GM23338 (cell line): ENCODE measurements at regions not wholly inside any gene's neighbourhood (a gene's known extent, or its start where the extent isn't known, plus 50 kb on each side); places are given as distances from the start of the nearest gene placed in this dataset.

ENCODE experiments used
- ATAC-seq: fragments of 200-7000 bp; cut with Tn5 transposase; 3 replicates; pipeline ENCODE4 v1.9.1; 2020
- DNase-seq: peaks from one replicate; pipeline ENCODE4 v3.0.0-alpha.2; 2015; ENCODE audit warnings: low spot score
- H2AFZ ChIP-seq: fragments of 200-600 bp; sonication (generic); 2 replicates; pipeline ENCODE4 v1.8.0; 2016; ENCODE audit warnings: antibody characterized with exemption, mild to moderate bottlenecking, moderate library complexity
- H3F3A ChIP-seq: fragments of 200-600 bp; sonication (generic); replicated peaks from 2 replicates; pipeline ENCODE4 v1.8.0; 2017; ENCODE audit warnings: antibody characterized with exemption, mixed run types, low read depth
- H3K27ac ChIP-seq: fragments of 200-600 bp; sonication (generic); 2 replicates; pipeline ENCODE4 v1.6.1; 2016; ENCODE audit warnings: low read depth
- H3K27me3 ChIP-seq: fragments of 200-600 bp; sonication (generic); 2 replicates; pipeline ENCODE4 v1.8.0; 2016; ENCODE audit warnings: mild to moderate bottlenecking, mixed run types, moderate library complexity; ENCODE audit not compliant: insufficient read depth
- H3K36me3 ChIP-seq: fragments of 200-600 bp; sonication (generic); 2 replicates; pipeline ENCODE4 v1.8.0; 2016; ENCODE audit warnings: mild to moderate bottlenecking; ENCODE audit not compliant: insufficient read depth
- H3K4me1 ChIP-seq: fragments of 200-600 bp; sonication (generic); 2 replicates; pipeline ENCODE4 v1.8.0; 2016; ENCODE audit warnings: mild to moderate bottlenecking, moderate library complexity; ENCODE audit not compliant: insufficient read depth
- H3K4me2 ChIP-seq: fragments of 200-600 bp; sonication (generic); 2 replicates; pipeline ENCODE4 v1.7.1; 2017; ENCODE audit warnings: mixed run types
- H3K4me3 ChIP-seq: fragments of 200-600 bp; sonication (generic); 2 replicates; pipeline ENCODE4 v1.6.1; 2016; ENCODE audit warnings: mixed run types
- H3K79me2 ChIP-seq: fragments of 200-600 bp; sonication (generic); replicated peaks from 2 replicates; pipeline ENCODE4 v1.8.0; 2017; ENCODE audit warnings: mild to moderate bottlenecking; ENCODE audit not compliant: insufficient read depth
- H3K9me2 ChIP-seq: fragments of 200-600 bp; sonication (generic); 2 replicates; pipeline ENCODE4 v1.8.0; 2017; ENCODE audit not compliant: insufficient read depth
- H4K20me1 ChIP-seq: fragments of 200-600 bp; sonication (generic); replicated peaks from 2 replicates; pipeline ENCODE4 v1.8.0; 2017; ENCODE audit warnings: mild to moderate bottlenecking; ENCODE audit not compliant: insufficient read depth
- H3K27ac Mint-ChIP-seq: 2 replicates; pipeline ENCODE4 v1.8.0; 2020; ENCODE audit warnings: inconsistent platforms, mild to moderate bottlenecking, moderate library complexity, mixed read lengths
- H3K27me3 Mint-ChIP-seq: 3 replicates; pipeline ENCODE4 v1.8.0; 2022; ENCODE audit warnings: low read depth, mild to moderate bottlenecking, moderate library complexity, mixed read lengths, inconsistent platforms; ENCODE audit not compliant: insufficient read depth, poor library complexity
- H3K36me3 Mint-ChIP-seq: 3 replicates; pipeline ENCODE4 v1.8.0; 2021; ENCODE audit warnings: low read depth, mild to moderate bottlenecking, inconsistent platforms, moderate library complexity, mixed read lengths
- H3K4me1 Mint-ChIP-seq: 3 replicates; pipeline ENCODE4 v1.8.0; 2020; ENCODE audit warnings: mild to moderate bottlenecking, inconsistent platforms, mixed read lengths
- H3K4me3 Mint-ChIP-seq: 3 replicates; pipeline ENCODE4 v1.8.0; 2021; ENCODE audit warnings: moderate library complexity, mild to moderate bottlenecking, inconsistent platforms, mixed read lengths
- H3K9me3 Mint-ChIP-seq: 3 replicates; pipeline ENCODE4 v1.8.0; 2020; ENCODE audit warnings: moderate library complexity, mild to moderate bottlenecking, inconsistent platforms, mixed read lengths
- NANOG ChIP-seq: IDR thresholded peaks from 2 replicates; pipeline ENCODE4 v1.6.1; 2016; ENCODE audit warnings: antibody characterized with exemption, borderline replicate concordance
- POLR2AphosphoS5 ChIP-seq: IDR thresholded peaks from 2 replicates; pipeline ENCODE4 v1.6.1; 2016; ENCODE audit warnings: antibody characterized with exemption, low read depth
- TF ChIP-seq, protein P1 (sequence below): IDR thresholded peaks from one replicate; pipeline ENCODE4 v1.6.1; 2018; ENCODE audit warnings: antibody characterized with exemption; ENCODE audit not compliant: unreplicated experiment
- TF ChIP-seq, protein P2 (sequence below): fragments of 250-450 bp; sonication (Bioruptor Pico); IDR thresholded peaks from 2 replicates; pipeline ENCODE4 v1.5.0; 2020; ENCODE audit warnings: mild to moderate bottlenecking, moderate library complexity
- TF ChIP-seq, protein P3 (sequence below): IDR thresholded peaks from 2 replicates; pipeline ENCODE4 v1.6.1; 2016; ENCODE audit warnings: antibody characterized with exemption

DNA sequence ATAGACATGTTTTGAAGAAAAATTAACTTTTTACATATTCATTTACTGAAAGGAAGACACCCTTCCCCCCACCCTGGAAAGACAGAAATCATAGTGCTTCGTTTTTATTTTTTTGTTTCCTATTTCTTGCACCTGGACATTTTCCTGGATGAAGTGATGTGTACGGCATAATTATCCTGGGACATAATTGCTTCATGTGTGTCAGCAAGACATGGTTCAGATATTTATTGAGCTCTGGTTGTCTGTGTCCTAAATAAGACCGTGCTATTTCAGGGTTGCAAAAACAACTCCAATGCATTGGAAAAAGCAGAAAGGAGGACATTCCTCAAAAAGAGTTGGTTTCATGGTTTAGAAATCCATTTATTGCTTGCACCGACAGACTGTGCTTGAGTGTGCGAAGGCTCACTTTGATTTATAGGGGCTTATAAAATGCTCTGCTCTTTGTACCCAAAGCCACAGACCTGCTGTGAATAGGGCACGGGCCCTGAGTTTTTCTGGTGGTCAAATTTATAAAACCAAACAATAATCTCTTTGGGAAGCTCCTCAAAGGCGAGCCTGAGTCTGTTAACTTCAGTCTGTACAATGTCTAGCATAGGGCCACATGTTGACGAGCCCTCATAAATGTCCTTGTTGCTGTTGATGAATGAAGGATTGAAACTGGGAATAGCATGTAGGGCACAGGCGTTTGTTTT is 179.5 kb downstream of the SOX4 start:
- Histone ChIP-seq H3K27ac (peak overlapping the region; percentile 45; the same call in 1 of the 2 replicates), H3K4me2 (peak overlapping the region; percentile 45), H3K79me2 (peaks cover 91% of the 10 kb centered on the region)

More for the DNA sequence above, 179.5 kb downstream of the SOX4 start:
- TF ChIP-seq, protein P1, sequence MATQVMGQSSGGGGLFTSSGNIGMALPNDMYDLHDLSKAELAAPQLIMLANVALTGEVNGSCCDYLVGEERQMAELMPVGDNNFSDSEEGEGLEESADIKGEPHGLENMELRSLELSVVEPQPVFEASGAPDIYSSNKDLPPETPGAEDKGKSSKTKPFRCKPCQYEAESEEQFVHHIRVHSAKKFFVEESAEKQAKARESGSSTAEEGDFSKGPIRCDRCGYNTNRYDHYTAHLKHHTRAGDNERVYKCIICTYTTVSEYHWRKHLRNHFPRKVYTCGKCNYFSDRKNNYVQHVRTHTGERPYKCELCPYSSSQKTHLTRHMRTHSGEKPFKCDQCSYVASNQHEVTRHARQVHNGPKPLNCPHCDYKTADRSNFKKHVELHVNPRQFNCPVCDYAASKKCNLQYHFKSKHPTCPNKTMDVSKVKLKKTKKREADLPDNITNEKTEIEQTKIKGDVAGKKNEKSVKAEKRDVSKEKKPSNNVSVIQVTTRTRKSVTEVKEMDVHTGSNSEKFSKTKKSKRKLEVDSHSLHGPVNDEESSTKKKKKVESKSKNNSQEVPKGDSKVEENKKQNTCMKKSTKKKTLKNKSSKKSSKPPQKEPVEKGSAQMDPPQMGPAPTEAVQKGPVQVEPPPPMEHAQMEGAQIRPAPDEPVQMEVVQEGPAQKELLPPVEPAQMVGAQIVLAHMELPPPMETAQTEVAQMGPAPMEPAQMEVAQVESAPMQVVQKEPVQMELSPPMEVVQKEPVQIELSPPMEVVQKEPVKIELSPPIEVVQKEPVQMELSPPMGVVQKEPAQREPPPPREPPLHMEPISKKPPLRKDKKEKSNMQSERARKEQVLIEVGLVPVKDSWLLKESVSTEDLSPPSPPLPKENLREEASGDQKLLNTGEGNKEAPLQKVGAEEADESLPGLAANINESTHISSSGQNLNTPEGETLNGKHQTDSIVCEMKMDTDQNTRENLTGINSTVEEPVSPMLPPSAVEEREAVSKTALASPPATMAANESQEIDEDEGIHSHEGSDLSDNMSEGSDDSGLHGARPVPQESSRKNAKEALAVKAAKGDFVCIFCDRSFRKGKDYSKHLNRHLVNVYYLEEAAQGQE, result no peak
- TF ChIP-seq, protein P2, sequence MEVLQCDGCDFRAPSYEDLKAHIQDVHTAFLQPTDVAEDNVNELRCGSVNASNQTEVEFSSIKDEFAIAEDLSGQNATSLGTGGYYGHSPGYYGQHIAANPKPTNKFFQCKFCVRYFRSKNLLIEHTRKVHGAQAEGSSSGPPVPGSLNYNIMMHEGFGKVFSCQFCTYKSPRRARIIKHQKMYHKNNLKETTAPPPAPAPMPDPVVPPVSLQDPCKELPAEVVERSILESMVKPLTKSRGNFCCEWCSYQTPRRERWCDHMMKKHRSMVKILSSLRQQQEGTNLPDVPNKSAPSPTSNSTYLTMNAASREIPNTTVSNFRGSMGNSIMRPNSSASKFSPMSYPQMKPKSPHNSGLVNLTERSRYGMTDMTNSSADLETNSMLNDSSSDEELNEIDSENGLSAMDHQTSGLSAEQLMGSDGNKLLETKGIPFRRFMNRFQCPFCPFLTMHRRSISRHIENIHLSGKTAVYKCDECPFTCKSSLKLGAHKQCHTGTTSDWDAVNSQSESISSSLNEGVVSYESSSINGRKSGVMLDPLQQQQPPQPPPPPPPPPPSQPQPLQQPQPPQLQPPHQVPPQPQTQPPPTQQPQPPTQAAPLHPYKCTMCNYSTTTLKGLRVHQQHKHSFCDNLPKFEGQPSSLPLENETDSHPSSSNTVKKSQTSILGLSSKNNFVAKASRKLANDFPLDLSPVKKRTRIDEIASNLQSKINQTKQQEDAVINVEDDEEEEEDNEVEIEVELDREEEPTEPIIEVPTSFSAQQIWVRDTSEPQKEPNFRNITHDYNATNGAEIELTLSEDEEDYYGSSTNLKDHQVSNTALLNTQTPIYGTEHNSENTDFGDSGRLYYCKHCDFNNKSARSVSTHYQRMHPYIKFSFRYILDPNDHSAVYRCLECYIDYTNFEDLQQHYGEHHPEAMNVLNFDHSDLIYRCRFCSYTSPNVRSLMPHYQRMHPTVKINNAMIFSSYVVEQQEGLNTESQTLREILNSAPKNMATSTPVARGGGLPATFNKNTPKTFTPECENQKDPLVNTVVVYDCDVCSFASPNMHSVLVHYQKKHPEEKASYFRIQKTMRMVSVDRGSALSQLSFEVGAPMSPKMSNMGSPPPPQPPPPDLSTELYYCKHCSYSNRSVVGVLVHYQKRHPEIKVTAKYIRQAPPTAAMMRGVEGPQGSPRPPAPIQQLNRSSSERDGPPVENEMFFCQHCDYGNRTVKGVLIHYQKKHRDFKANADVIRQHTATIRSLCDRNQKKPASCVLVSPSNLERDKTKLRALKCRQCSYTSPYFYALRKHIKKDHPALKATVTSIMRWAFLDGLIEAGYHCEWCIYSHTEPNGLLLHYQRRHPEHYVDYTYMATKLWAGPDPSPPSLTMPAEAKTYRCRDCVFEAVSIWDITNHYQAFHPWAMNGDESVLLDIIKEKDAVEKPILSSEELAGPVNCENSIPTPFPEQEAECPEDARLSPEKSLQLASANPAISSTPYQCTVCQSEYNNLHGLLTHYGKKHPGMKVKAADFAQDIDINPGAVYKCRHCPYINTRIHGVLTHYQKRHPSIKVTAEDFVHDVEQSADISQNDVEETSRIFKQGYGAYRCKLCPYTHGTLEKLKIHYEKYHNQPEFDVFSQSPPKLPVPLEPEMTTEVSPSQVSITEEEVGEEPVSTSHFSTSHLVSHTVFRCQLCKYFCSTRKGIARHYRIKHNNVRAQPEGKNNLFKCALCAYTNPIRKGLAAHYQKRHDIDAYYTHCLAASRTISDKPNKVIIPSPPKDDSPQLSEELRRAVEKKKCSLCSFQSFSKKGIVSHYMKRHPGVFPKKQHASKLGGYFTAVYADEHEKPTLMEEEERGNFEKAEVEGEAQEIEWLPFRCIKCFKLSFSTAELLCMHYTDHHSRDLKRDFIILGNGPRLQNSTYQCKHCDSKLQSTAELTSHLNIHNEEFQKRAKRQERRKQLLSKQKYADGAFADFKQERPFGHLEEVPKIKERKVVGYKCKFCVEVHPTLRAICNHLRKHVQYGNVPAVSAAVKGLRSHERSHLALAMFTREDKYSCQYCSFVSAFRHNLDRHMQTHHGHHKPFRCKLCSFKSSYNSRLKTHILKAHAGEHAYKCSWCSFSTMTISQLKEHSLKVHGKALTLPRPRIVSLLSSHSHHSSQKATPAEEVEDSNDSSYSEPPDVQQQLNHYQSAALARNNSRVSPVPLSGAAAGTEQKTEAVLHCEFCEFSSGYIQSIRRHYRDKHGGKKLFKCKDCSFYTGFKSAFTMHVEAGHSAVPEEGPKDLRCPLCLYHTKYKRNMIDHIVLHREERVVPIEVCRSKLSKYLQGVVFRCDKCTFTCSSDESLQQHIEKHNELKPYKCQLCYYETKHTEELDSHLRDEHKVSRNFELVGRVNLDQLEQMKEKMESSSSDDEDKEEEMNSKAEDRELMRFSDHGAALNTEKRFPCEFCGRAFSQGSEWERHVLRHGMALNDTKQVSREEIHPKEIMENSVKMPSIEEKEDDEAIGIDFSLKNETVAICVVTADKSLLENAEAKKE (CRISPR knock-in tag), result no peak
- TF ChIP-seq POLR2AphosphoS5, result no peak
- TF ChIP-seq NANOG, result no peak
- TF ChIP-seq, protein P3, sequence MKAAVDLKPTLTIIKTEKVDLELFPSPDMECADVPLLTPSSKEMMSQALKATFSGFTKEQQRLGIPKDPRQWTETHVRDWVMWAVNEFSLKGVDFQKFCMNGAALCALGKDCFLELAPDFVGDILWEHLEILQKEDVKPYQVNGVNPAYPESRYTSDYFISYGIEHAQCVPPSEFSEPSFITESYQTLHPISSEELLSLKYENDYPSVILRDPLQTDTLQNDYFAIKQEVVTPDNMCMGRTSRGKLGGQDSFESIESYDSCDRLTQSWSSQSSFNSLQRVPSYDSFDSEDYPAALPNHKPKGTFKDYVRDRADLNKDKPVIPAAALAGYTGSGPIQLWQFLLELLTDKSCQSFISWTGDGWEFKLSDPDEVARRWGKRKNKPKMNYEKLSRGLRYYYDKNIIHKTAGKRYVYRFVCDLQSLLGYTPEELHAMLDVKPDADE, result no peak
- H3K4me1 Mint-ChIP-seq, result peaks cover 69% of the 10 kb centered on the region
- peaks cover 20% of the 10 kb centered on the region; the same call in 2 of the 3 replicates for H3K36me3 Mint-ChIP-seq
- Histone ChIP-seq H3F3A (no peaks in the 10 kb centered on the region; the same call in 1 of the 2 replicates), H3K36me3 (no peaks in the 10 kb centered on the region), H2AFZ (no peak overlapping the region), H3K4me1 (peaks cover 66% of the 10 kb centered on the region), H3K27me3 (no peaks in the 10 kb centered on the region), H3K4me3 (no peak overlapping the region), H3K9me2 (no peaks in the 10 kb centered on the region), H4K20me1 (peaks cover 5% of the 10 kb centered on the region)
- DNase-seq (no peak), ATAC-seq (no peak)
- H3K4me3 Mint-ChIP-seq, result peak overlapping the region; percentile 14; the same call in 1 of the 3 replicates
- peak overlapping the region; percentile 76 for H3K27ac Mint-ChIP-seq
- no peaks in the 10 kb centered on the region for H3K9me3 Mint-ChIP-seq
- H3K27me3 Mint-ChIP-seq, result peaks cover 6% of the 10 kb centered on the region
